Pancreas (tissue), 10 donors: ENCODE measurements at regions not wholly inside any gene's neighbourhood (a gene's known extent, or its start where the extent isn't known, plus 50 kb on each side); places are given as distances from the start of the nearest gene placed in this dataset.

Source experiments
- ATAC-seq, 4 donors: fragments of 200-7000 bp; cut with Tn5 transposase; one replicate each; pipeline versions ENCODE4 v1.8.0 to v1.9.1; 2020; ENCODE audit warnings: mild to moderate bottlenecking in 4 of 4, moderate library complexity in 4 of 4
- DNase-seq, 6 donors: peaks; one replicate each; pipeline ENCODE4 v3.0.0-alpha.2; 2020
- FAIRE-seq: peaks from 2 replicates; lab custom pipeline; 2012; peaks lifted over from hg19 to GRCh38; lab: Jason Lieb, UNC
- H3K27ac ChIP-seq, 4 donors: fragments of 200-600 bp; sonication (generic); 1 replicate in 3 of 4; 2 replicates in 1 of 4; pipeline versions ENCODE4 v1.5.0 to v1.8.0; 2020
- H3K27me3 ChIP-seq, 4 donors: fragments of 200-600 bp; one replicate each; pipeline ENCODE4 v1.8.0; 2021
- H3K36me3 ChIP-seq, 3 donors: fragments of 200-600 bp; sonication (generic) in 1 of 3; one replicate each; pipeline versions ENCODE4 v1.5.0 to v1.8.0; 2020 to 2021
- H3K4me1 ChIP-seq, 3 donors: fragments of 200-600 bp; one replicate each; pipeline ENCODE4 v1.8.0; 2021
- H3K4me3 ChIP-seq, 4 donors: fragments of 200-600 bp; sonication (generic) in 2 of 4; one replicate each; pipeline versions ENCODE4 v1.5.0 to v1.8.0; 2020 to 2021
- H3K9me3 ChIP-seq, 4 donors: fragments of 200-600 bp; one replicate each; pipeline ENCODE4 v1.8.0; 2021
- WGBS, 2 donors: extraction: QIAGEN DNeasy Blood & Tissue Kit; methylation state at CpG; one replicate each; pipeline ENCODE4 v1.1.7; 2013; 5-methylcytosine and 5-hydroxymethylcytosine counted together
- intact Hi-C, 3 donors: fragments of 100-400 bp; cut with DNase I; formaldehyde crosslinking; loops; one replicate each; pipeline versions ENCODE4 v1.11.1 to v1.14.2; 2022
- TF ChIP-seq, protein P1 (sequence below), 4 donors: fragments of 200-600 bp; sonication (generic) in 3 of 4; IDR thresholded peaks; one replicate each; pipeline versions ENCODE4 v1.5.0 to v1.8.0; 2021; ENCODE audit warnings: antibody characterized with exemption in 4 of 4
- donor health status: healthy with polysubstance abuse.
- donor health status: DM: no; HTN: no; CAD: no; lungs with moderate emphysema.
- donor health status: DM: no; HTN: no; CAD: no.
- donor health status: control.
- donor health status: control.
- donor health status: Bipolar disorder and iron deficiency.
- donor health status: DM: yes; HTN: yes; CAD: no.
- donor health status: DM: no; HTN: no; CAD: no.
- donor health status: DM: no; HTN: no; CAD: no.
- donor health status: DM: yes; HTN: yes; CAD: no.

GRCh38 chr15:62712455-62712839 is 330.1 kb upstream of the TPM1 start:
- Histone ChIP-seq H3K36me3 (no peaks in the 10 kb centered on the region), H3K4me1 (no peaks in the 10 kb centered on the region), H3K27me3 (no peaks in the 10 kb centered on the region), H3K4me3 (no peak overlapping the region), H3K9me3 (no peaks in the 10 kb centered on the region), H3K27ac (no peak overlapping the region)
- FAIRE-seq, result no peak
- ATAC-seq, result no peak
- WGBS, 2 donors, result 76 to 77% methylated on average over 5 of the region's 5 CpGs
- TF ChIP-seq, protein P1, sequence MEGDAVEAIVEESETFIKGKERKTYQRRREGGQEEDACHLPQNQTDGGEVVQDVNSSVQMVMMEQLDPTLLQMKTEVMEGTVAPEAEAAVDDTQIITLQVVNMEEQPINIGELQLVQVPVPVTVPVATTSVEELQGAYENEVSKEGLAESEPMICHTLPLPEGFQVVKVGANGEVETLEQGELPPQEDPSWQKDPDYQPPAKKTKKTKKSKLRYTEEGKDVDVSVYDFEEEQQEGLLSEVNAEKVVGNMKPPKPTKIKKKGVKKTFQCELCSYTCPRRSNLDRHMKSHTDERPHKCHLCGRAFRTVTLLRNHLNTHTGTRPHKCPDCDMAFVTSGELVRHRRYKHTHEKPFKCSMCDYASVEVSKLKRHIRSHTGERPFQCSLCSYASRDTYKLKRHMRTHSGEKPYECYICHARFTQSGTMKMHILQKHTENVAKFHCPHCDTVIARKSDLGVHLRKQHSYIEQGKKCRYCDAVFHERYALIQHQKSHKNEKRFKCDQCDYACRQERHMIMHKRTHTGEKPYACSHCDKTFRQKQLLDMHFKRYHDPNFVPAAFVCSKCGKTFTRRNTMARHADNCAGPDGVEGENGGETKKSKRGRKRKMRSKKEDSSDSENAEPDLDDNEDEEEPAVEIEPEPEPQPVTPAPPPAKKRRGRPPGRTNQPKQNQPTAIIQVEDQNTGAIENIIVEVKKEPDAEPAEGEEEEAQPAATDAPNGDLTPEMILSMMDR (IDR thresholded peaks at IDR 0.05), result no peak
- intact Hi-C loops, result no loop called here
- DNase-seq, result no peak

- H3K36me3 ChIP-seq, result no peaks in the 10 kb centered on the region
- intact Hi-C loops, result no loop called here
- no peaks in the 10 kb centered on the region for H3K4me1 ChIP-seq
- no peak overlapping the region for H3K4me3 ChIP-seq
- ATAC-seq (no peak), FAIRE-seq (no peak), DNase-seq (no peak)
- H3K9me3 ChIP-seq, result no peaks in the 10 kb centered on the region
- no peaks in the 10 kb centered on the region for H3K27me3 ChIP-seq
- H3K27ac ChIP-seq, result no peak overlapping the region
- TF ChIP-seq, protein P1 (IDR thresholded peaks at IDR 0.05), result no peak
These were observed 326.6 kb upstream of the TPM1 start for GRCh38 chr15:62715946-62716345.

- FAIRE-seq (no peak), DNase-seq (no peak), ATAC-seq (no peak)
- 90% methylated on average over 6 of the region's 6 CpGs for WGBS, 2 donors
- no peak overlapping the region for H3K4me3 ChIP-seq
- no peak overlapping the region for H3K27ac ChIP-seq
- intact Hi-C loops, result no loop called here
- TF ChIP-seq, protein P1 (IDR thresholded peaks at IDR 0.05), result no peak
- no peaks in the 10 kb centered on the region for H3K9me3 ChIP-seq
- no peaks in the 10 kb centered on the region for H3K4me1 ChIP-seq
- H3K27me3 ChIP-seq, result no peaks in the 10 kb centered on the region
- no peaks in the 10 kb centered on the region for H3K36me3 ChIP-seq
These were observed 325.1 kb upstream of the TPM1 start for GRCh38 chr15:62717496-62717895.

GRCh38 chr15:62719316-62719715 is 323.2 kb upstream of the TPM1 start:
- Histone ChIP-seq H3K27me3 (no peaks in the 10 kb centered on the region), H3K27ac (no peak overlapping the region), H3K4me3 (no peak overlapping the region), H3K4me1 (no peaks in the 10 kb centered on the region), H3K36me3 (no peaks in the 10 kb centered on the region), H3K9me3 (no peaks in the 10 kb centered on the region)
- WGBS, 2 donors, result 89 to 94% methylated on average over 5 of the region's 5 CpGs
- intact Hi-C loops, result no loop called here
- FAIRE-seq (no peak), ATAC-seq (no peak), DNase-seq (no peak)
- TF ChIP-seq, protein P1 (IDR thresholded peaks at IDR 0.05), result no peak

DNA sequence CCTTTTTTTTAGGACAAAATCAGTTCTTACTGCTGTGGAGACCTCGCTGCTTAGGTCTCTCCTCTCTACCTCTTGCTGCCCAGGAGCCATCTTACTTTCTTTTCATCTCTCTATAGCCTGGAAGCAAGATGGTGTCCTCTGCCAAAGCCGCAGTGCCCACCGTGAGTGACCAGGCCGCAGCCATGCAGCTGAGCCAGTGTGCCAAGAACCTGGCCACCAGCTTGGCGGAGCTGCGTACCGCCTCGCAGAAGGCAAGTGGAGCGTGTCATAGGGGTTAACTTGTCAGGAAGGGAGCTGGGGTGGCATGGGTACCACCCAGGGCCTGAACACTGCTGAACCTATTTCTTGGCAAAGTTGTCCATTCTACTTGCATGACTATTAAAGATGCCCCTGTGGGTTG is 320.3 kb upstream of the TPM1 start:
- Histone ChIP-seq H3K36me3 (peaks cover 0 to 3% (median 0%) of the 10 kb centered on the region in 3 donors), H3K27ac (no peak overlapping the region), H3K4me1 (no peaks in the 10 kb centered on the region), H3K27me3 (no peaks in the 10 kb centered on the region), H3K9me3 (no peaks in the 10 kb centered on the region), H3K4me3 (no peak overlapping the region)
- DNase-seq, result no peak
- WGBS, 2 donors, result 97% methylated on average over 9 of the region's 9 CpGs
- ATAC-seq, result no peak
- TF ChIP-seq, protein P1 (IDR thresholded peaks at IDR 0.05), result no peak
- no peak for FAIRE-seq
- intact Hi-C loops, result no loop called here
